ENCODE measurements at regions not wholly inside any gene's neighbourhood (a gene's known extent, or its start where the extent isn't known, plus 50 kb on each side); places are given as distances from the start of the nearest gene placed in this dataset.
A peak's percentile ranks its signal among the peaks of the same experiment; 100 is the strongest.

- no peaks in the 10 kb centered on the region for H3K9me3 ChIP-seq
- H3K36me3 ChIP-seq: no peaks in the 10 kb centered on the region
- peaks cover 0 to 83% of the 10 kb centered on the region in 2 donors for H3K4me1 ChIP-seq
- no peak overlapping the region for H3K4me3 ChIP-seq
- TF ChIP-seq CTCF (IDR thresholded peaks at IDR 0.05): no peak
- H3K27me3 ChIP-seq: no peaks in the 10 kb centered on the region
- no peak for DNase-seq (ENCODE audit: low spot score)
- peak overlapping the region; percentile 69 to 84 for H3K27ac ChIP-seq
Measured at GRCh38 chr5:124652514-124652819, 94.0 kb downstream of the ZNF608 start.

- Histone ChIP-seq H3K27me3 (no peaks in the 10 kb centered on the region), H3K9me3 (no peaks in the 10 kb centered on the region), H3K4me1 (peaks cover 0 to 78% of the 10 kb centered on the region in 2 donors), H3K27ac (peak overlapping the region; percentile 69 to 84), H3K4me3 (peak overlapping the region; percentile 39 to 57), H3K36me3 (no peaks in the 10 kb centered on the region)
- peak; percentile 86 for DNase-seq (ENCODE audit: low spot score)
- TF ChIP-seq CTCF (IDR thresholded peaks at IDR 0.05): no peak
Measured at GRCh38 chr5:124651663-124652513, 94.6 kb downstream of the ZNF608 start.

- TF ChIP-seq CTCF (IDR thresholded peaks at IDR 0.05): no peak
- no peak for DNase-seq (ENCODE audit: low spot score)
- Histone ChIP-seq H3K36me3 (no peaks in the 10 kb centered on the region), H3K27ac (peak overlapping the region; percentile 69 to 84), H3K4me1 (peaks cover 0 to 70% of the 10 kb centered on the region in 2 donors), H3K27me3 (no peaks in the 10 kb centered on the region), H3K9me3 (no peaks in the 10 kb centered on the region), H3K4me3 (peak overlapping the region in 1 of 2 donors; percentile 57)
Measured at GRCh38 chr5:124650951-124651662, 95.3 kb downstream of the ZNF608 start.

GRCh38 chr5:124650147-124650561 lies 96.3 kb downstream of the ZNF608 start:
- no peak for TF ChIP-seq CTCF (IDR thresholded peaks at IDR 0.05)
- H3K4me1 ChIP-seq: peaks cover 0 to 60% of the 10 kb centered on the region in 2 donors
- H3K27ac ChIP-seq: peak overlapping the region; percentile 22 to 84
- peak overlapping the region in 1 of 2 donors; percentile 19 for H3K4me3 ChIP-seq
- no peaks in the 10 kb centered on the region for H3K27me3 ChIP-seq
- peaks cover 4% of the 10 kb centered on the region for H3K36me3 ChIP-seq
- H3K9me3 ChIP-seq: no peaks in the 10 kb centered on the region
- no peak for DNase-seq (ENCODE audit: low spot score)

GRCh38 chr5:124649491-124650146 lies 96.8 kb downstream of the ZNF608 start:
- H3K36me3 ChIP-seq: peaks cover 4% of the 10 kb centered on the region
- H3K27me3 ChIP-seq: no peaks in the 10 kb centered on the region
- DNase-seq (ENCODE audit: low spot score): peak; percentile 74
- H3K4me1 ChIP-seq: peaks cover 0 to 55% of the 10 kb centered on the region in 2 donors
- no peak for TF ChIP-seq CTCF (IDR thresholded peaks at IDR 0.05)
- H3K4me3 ChIP-seq: peak overlapping the region in 1 of 2 donors; percentile 19
- H3K9me3 ChIP-seq: no peaks in the 10 kb centered on the region
- H3K27ac ChIP-seq: peak overlapping the region; percentile 22 to 84
